GM21737 (cell line): ENCODE measurements at regions not wholly inside any gene's neighbourhood (a gene's known extent, or its start where the extent isn't known, plus 50 kb on each side); places are given as distances from the start of the nearest gene placed in this dataset.
"Not testable (repeated sequence)": the region's sequence is repeated elsewhere in the genome, so short reads cannot be mapped to it uniquely, and the experiment has no call there.

Experiments used
- ATAC-seq: cut with Tn5 transposase; IDR thresholded peaks from one replicate; pipeline ENCODE4 v1.9.1; 2021; ENCODE audit warnings: mild to moderate bottlenecking, moderate library complexity; ENCODE audit not compliant: unreplicated experiment

- no peak for ATAC-seq
These were observed 599.9 kb downstream of the TMEM182 start for GRCh38 chr2:103361712-103362111.

- ATAC-seq = no peak
These were observed 601.8 kb downstream of the TMEM182 start for GRCh38 chr2:103363639-103364038.

GRCh38 chr2:103364177-103364576 is 602.3 kb downstream of the TMEM182 start:
- no peak for ATAC-seq

- no peak for ATAC-seq
These were observed 603.2 kb downstream of the TMEM182 start for GRCh38 chr2:103365071-103365470.

GRCh38 chr2:103367877-103368276 is 606.0 kb downstream of the TMEM182 start:
- ATAC-seq = no peak

GRCh38 chr2:103383541-103383940 is 621.7 kb downstream of the TMEM182 start:
- ATAC-seq = no peak

- ATAC-seq = no peak
These were observed 625.0 kb downstream of the TMEM182 start for GRCh38 chr2:103386872-103387271.

- no peak for ATAC-seq
These were observed 626.1 kb downstream of the TMEM182 start for GRCh38 chr2:103387888-103388287.

- no peak for ATAC-seq
These were observed 634.3 kb downstream of the TMEM182 start for GRCh38 chr2:103396152-103396551.

- no peak for ATAC-seq
These were observed 639.8 kb downstream of the TMEM182 start for GRCh38 chr2:103401621-103402020.

GRCh38 chr2:103402336-103402735 is 640.5 kb downstream of the TMEM182 start:
- ATAC-seq = no peak

GRCh38 chr2:103402944-103403343 is 641.1 kb downstream of the TMEM182 start:
- ATAC-seq = no peak

GRCh38 chr2:103403388-103403787 is 641.6 kb downstream of the TMEM182 start:
- not testable (repeated sequence) for ATAC-seq

- no peak for ATAC-seq
These were observed 648.4 kb downstream of the TMEM182 start for GRCh38 chr2:103410221-103410620.

- ATAC-seq = no peak
These were observed 657.7 kb downstream of the TMEM182 start for GRCh38 chr2:103419506-103419905.

- no peak for ATAC-seq
These were observed 661.3 kb downstream of the TMEM182 start for GRCh38 chr2:103423100-103423499.

GRCh38 chr2:103427567-103427966 is 665.7 kb downstream of the TMEM182 start:
- no peak for ATAC-seq

GRCh38 chr2:103430191-103430590 is 668.4 kb downstream of the TMEM182 start:
- ATAC-seq = no peak

- ATAC-seq = no peak
These were observed 673.2 kb downstream of the TMEM182 start for GRCh38 chr2:103435010-103435409.

GRCh38 chr2:103437161-103437560 is 675.3 kb downstream of the TMEM182 start:
- ATAC-seq = no peak

- ATAC-seq = no peak
These were observed 683.5 kb downstream of the TMEM182 start for GRCh38 chr2:103445347-103445746.

- ATAC-seq = no peak
These were observed 686.7 kb downstream of the TMEM182 start for GRCh38 chr2:103448495-103448894.

- no peak for ATAC-seq
These were observed 689.5 kb downstream of the TMEM182 start for GRCh38 chr2:103451283-103451682.

- ATAC-seq = no peak
These were observed 697.5 kb downstream of the TMEM182 start for GRCh38 chr2:103459283-103459682.
